GM10248 (cell line): ENCODE measurements at regions not wholly inside any gene's neighbourhood (a gene's known extent, or its start where the extent isn't known, plus 50 kb on each side); places are given as distances from the start of the nearest gene placed in this dataset.

Experiments
- CTCF ChIA-PET: fragments of 300-600 bp; sonication (Branson Sonifier 250); formaldehyde crosslinking; extraction: SDS; loops from one replicate; lab custom pipeline; 2021; ENCODE audit warnings: antibody characterized with exemption; lab: Yijun Ruan, JAX
- POLR2A ChIA-PET: fragments of 350-650 bp; sonication (Branson Sonifier 250); formaldehyde crosslinking; extraction: SDS; loops from one replicate; lab custom pipeline; 2020; ENCODE audit warnings: antibody characterized with exemption; lab: Yijun Ruan, JAX
- DNase-seq: peaks from one replicate; pipeline ENCODE4 v3.0.0; 2012; ENCODE audit errors: extremely low spot score
- TF ChIP-seq, protein P1 (sequence below): IDR thresholded peaks from 2 replicates; pipeline ENCODE4 v1.5.1; 2012; ENCODE audit warnings: mild to moderate bottlenecking, low read depth; ENCODE audit errors: extremely low read depth, missing control alignments, control extremely low read depth

DNA sequence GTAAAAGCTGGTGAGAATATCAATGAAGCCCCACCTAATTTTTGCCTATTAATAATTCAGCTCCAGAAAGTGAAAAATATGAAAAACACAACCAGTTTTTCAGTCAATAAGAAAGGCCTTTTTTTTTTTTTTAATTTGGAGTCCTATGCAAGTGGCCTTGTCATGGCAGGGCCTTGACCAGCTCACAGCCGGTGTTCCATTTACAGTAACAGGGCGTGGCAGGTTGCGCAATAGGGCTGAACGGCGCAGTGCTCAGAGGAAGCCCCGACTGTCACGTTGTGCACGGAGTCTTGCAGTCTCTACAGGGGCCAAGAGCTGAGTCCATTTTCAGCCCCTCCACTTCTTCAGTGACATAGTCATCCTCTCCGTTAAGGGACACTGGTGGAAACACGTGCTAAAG is 184.1 kb upstream of the FN1 start:
- TF ChIP-seq, protein P1, sequence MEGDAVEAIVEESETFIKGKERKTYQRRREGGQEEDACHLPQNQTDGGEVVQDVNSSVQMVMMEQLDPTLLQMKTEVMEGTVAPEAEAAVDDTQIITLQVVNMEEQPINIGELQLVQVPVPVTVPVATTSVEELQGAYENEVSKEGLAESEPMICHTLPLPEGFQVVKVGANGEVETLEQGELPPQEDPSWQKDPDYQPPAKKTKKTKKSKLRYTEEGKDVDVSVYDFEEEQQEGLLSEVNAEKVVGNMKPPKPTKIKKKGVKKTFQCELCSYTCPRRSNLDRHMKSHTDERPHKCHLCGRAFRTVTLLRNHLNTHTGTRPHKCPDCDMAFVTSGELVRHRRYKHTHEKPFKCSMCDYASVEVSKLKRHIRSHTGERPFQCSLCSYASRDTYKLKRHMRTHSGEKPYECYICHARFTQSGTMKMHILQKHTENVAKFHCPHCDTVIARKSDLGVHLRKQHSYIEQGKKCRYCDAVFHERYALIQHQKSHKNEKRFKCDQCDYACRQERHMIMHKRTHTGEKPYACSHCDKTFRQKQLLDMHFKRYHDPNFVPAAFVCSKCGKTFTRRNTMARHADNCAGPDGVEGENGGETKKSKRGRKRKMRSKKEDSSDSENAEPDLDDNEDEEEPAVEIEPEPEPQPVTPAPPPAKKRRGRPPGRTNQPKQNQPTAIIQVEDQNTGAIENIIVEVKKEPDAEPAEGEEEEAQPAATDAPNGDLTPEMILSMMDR = no peak
- no peak for DNase-seq
- ChIA-PET POLR2A (no interaction called here), CTCF (interaction anchor here (1.8 kb wide), 1 partner anchor 19 kb away, joined by 4 read pairs; no protein-coding TSS in a partner anchor)

DNA sequence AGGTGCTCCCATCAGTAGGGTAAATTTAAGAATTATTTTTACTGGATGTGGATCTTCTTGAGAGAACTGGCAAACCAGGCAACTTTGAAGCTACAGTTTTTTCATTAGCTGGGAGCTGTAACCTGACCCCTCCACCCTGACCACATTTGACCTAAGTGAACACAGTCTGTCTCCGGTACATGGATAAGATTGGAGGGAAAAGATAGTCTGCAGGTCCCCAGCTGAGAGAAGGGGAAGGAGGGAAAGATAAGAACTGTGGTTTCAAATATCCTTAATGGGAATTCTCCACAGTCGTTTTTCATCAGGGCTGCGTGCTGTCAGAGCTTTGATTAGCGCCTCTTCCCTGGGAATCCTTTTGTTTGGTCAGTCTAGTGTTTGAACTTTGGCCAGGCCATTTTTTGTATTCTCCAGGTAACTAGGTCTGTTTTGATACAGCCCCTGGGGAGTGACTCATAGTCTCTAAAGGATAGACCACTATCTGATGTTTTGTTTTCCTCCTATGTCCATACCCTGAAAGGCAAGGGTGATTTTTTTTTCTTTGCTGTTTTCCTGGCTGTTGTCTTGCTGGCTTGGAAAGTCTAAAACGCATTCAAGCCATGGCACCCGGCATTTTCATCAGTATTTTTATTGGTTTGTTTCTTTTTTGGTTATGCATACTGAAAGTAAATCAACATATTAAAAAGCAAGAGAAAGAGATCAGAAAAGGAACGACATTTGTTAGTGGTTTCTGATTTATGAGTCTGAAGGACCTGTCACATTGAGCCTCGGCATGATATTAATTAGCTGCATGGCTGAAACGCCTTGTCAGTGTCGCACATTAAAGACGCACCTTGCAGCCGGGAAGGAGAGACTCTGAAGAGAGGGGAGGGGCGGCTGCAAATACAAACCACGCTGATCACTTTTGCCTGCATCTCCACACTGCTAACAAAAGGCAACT is 183.4 kb upstream of the FN1 start:
- TF ChIP-seq, protein P1 = no peak
- DNase-seq = no peak
- CTCF ChIA-PET = interaction anchor here (1.0 to 1.8 kb wide), 2 partner anchors 19 to 32 kb away, joined by 3 to 4 read pairs; no protein-coding TSS in a partner anchor
- POLR2A ChIA-PET = no interaction called here

DNA sequence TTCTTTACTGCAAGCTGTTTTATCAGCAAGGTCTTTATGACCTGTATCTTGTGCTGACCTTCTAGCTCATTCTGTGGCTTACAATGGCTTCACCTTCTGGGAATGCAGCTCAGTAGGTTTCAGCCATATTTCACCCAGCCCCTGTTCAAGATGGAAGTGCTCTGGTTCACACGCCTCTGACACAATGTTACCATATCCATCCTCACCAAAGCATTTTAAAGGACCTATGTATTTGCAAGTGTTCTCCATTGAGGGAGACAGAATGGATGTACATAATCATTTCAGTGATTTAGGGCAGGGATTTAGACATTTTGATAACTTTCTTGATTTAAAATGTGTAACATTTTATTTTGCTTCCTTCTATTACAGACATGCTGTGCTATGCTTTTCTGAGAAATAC is 182.3 kb upstream of the FN1 start:
- ChIA-PET CTCF (interaction anchor here (1.0 kb wide), 1 partner anchor 31 kb away, joined by 3 read pairs; no protein-coding TSS in a partner anchor), POLR2A (no interaction called here)
- DNase-seq = no peak
- TF ChIP-seq, protein P1 = no peak

DNA sequence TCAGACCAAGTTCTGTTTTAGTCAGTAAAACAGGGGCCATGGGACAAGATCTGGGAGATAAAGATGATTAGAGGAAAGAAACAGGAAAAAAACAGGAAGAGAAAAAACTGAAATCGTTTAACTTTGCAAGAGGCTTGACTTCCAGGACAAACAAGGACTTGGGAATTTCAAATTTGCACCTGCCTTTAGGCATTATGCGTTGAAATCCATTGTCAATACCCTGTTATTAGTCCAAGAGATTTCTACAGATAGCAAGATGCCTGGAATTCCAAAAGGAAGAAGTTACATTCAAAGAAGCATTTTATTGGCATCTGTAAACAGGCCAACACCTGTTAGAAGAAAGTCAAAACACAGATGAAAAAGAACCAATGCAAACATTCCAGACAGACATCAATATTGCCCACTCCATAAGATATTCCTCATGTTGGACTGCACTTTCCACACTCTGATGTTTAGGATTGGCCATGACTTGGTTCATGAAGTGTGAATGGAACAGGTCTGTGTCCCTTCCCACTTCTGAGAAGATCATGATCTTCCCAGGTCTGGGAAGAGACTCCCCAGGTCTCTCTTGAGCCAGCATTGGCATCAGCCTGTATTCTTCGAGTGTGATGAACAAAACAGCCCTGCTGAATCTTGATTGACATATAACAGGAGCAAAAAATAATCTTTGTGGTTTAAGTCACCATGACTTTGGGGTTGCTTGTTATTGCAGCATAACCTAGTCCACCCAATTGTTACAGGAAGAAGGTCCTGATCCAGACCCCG is 181.4 kb upstream of the FN1 start:
- POLR2A ChIA-PET = no interaction called here
- CTCF ChIA-PET = no interaction called here
- DNase-seq = no peak
- TF ChIP-seq, protein P1 = no peak

DNA sequence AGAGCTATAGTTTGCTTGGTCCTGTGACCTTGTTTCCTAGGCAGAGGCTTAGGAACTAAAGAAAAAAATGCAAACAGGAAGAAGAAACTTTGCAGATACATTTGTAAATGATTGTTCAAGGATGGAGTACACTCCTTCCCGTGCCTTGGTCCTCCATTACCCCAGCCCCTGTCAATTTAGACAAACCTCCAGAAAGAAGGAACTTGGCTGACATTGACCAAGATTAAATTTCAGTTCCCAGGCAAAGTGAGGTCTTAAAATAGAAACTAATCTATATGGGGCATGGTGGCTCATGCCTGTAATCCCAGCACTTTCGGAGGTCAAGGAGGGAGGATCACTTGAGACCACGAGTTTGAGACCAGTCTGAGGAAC is 179.9 kb upstream of the FN1 start:
- ChIA-PET CTCF (no interaction called here), POLR2A (no interaction called here)
- DNase-seq = no peak
- TF ChIP-seq, protein P1 = no peak

DNA sequence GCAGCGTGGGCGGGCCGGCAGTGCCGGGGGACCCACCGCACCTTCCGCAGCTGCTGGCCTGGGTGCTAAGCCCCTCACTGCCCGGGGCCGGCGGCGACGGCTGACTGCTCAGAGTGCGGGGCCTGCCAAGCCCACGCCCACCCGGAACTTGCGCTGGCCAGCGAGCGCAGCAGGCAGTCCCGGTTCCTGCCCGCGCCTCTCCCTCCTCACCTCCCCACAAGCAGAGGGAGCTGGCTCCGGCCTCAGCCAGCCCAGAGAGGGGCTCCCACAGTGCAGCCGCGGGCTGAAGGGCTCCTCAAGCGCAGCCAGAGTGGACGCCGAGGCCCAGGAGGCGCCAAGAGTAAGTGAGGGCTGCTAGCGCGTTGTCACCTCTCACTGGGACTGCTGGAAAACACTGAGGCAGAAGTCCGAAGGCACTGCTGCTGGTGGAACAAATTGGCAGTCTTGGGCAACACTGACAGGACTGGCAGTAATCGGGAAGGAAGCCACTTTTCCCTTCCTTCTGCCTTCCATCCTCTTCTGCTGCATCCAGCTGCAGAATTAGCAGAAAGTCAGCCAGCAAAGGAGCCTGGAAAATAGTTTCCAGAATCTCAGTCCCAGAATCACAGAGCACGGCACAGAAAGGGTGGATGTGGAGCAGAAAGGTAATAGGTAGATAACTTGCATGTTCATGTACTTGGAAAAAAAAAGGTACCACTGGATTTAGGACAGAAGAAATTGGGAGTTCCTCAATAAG is 179.4 kb upstream of the FN1 start:
- ChIA-PET POLR2A (no interaction called here), CTCF (no interaction called here)
- DNase-seq = no peak
- TF ChIP-seq, protein P1 = no peak
